Activated CD4-positive, alpha-beta T cell treated with anti-CD3 and anti-CD28 coated beads for 36 hours (primary cell): ENCODE measurements at regions not wholly inside any gene's neighbourhood (a gene's known extent, or its start where the extent isn't known, plus 50 kb on each side); places are given as distances from the start of the nearest gene placed in this dataset.
"Not testable (repeated sequence)": the region's sequence is repeated elsewhere in the genome, so short reads cannot be mapped to it uniquely, and the experiment has no call there.

Experiments
- ATAC-seq: fragments of 200-7000 bp; cut with Tn5 transposase; one replicate; pipeline ENCODE4 v1.10.0; 2021; ENCODE audit warnings: mild to moderate bottlenecking, moderate library complexity
- CTCF ChIA-PET: fragments of 350-600 bp; sonication (Branson Sonifier 250); formaldehyde crosslinking; loops from one replicate; lab custom pipeline; 2021; ENCODE audit warnings: antibody characterized with exemption; lab: Charles Lee
- POLR2A ChIA-PET: fragments of 350-600 bp; sonication (Branson Sonifier 250); formaldehyde crosslinking; loops from one replicate; lab custom pipeline; 2021; ENCODE audit warnings: antibody characterized with exemption, inconsistent platforms; lab: Charles Lee
- DNase-seq: peaks from one replicate; pipeline ENCODE4 v3.0.0-alpha.2; 2020
- H3K27ac Mint-ChIP-seq: one replicate; pipeline ENCODE4 v1.8.0; 2021; ENCODE audit warnings: mixed read lengths
- H3K27me3 Mint-ChIP-seq: one replicate; pipeline ENCODE4 v1.8.0; 2021; ENCODE audit warnings: mixed read lengths
- H3K36me3 Mint-ChIP-seq: one replicate; pipeline ENCODE4 v1.8.0; 2021; ENCODE audit warnings: low read depth, mixed read lengths
- H3K4me1 Mint-ChIP-seq: one replicate; pipeline ENCODE4 v1.8.0; 2021; ENCODE audit warnings: mixed read lengths
- H3K4me3 Mint-ChIP-seq: one replicate; pipeline ENCODE4 v1.8.0; 2021; ENCODE audit warnings: mild to moderate bottlenecking, moderate library complexity, mixed read lengths
- H3K9me3 Mint-ChIP-seq: one replicate; pipeline ENCODE4 v1.8.0; 2021; ENCODE audit warnings: low read depth, mixed read lengths
- intact Hi-C, 2 experiments: fragments of 100-400 bp; cut with DNase I in 1 of 2; cut with micrococcal nuclease in 1 of 2; formaldehyde crosslinking; loops; one replicate each; pipeline versions ENCODE4 v1.14.2 to v1.15.1; 2022 to 2024; cut with DNase I, micrococcal nuclease

- intact Hi-C loops = no loop called here
These were observed 123.5 kb upstream of the WDR1 start for GRCh38 chr4:10239982-10240654.

GRCh38 chr4:10237131-10237530, 120.5 kb upstream of the WDR1 start:
- ATAC-seq (no peak), DNase-seq (no peak)
- intact Hi-C loops = no loop called here
- no peak overlapping the region for H3K27ac Mint-ChIP-seq
- no peaks in the 10 kb centered on the region for H3K4me1 Mint-ChIP-seq
- H3K27me3 Mint-ChIP-seq = peaks cover 2% of the 10 kb centered on the region
- no peak overlapping the region for H3K4me3 Mint-ChIP-seq
- H3K9me3 Mint-ChIP-seq = no peaks in the 10 kb centered on the region
- CTCF ChIA-PET = no interaction called here
- no peaks in the 10 kb centered on the region for H3K36me3 Mint-ChIP-seq
- POLR2A ChIA-PET = no interaction called here

More at GRCh38 chr4:10239982-10240654, 123.5 kb upstream of the WDR1 start:
- Mint-ChIP-seq H3K4me1 (no peaks in the 10 kb centered on the region), H3K27ac (no peak overlapping the region), H3K4me3 (no peak overlapping the region), H3K36me3 (no peaks in the 10 kb centered on the region), H3K27me3 (peaks cover 2% of the 10 kb centered on the region), H3K9me3 (no peaks in the 10 kb centered on the region)
- ATAC-seq (no peak), DNase-seq (no peak)
- CTCF ChIA-PET = interaction anchor here (1.2 to 1.6 kb wide), 2 partner anchors 9 to 37 kb away, joined by 3 to 4 read pairs; no protein-coding TSS in a partner anchor
- POLR2A ChIA-PET = no interaction called here

GRCh38 chr4:10232114-10232513, 115.5 kb upstream of the WDR1 start:
- H3K27me3 Mint-ChIP-seq = no peaks in the 10 kb centered on the region
- H3K4me1 Mint-ChIP-seq = no peaks in the 10 kb centered on the region
- no peak for DNase-seq
- no peak overlapping the region for H3K4me3 Mint-ChIP-seq
- ChIA-PET POLR2A (no interaction called here), CTCF (no interaction called here)
- intact Hi-C loops = no loop called here
- H3K36me3 Mint-ChIP-seq = no peaks in the 10 kb centered on the region
- H3K9me3 Mint-ChIP-seq = no peaks in the 10 kb centered on the region
- ATAC-seq = no peak
- no peak overlapping the region for H3K27ac Mint-ChIP-seq

- H3K27me3 Mint-ChIP-seq = no peaks in the 10 kb centered on the region
These were observed 110.2 kb upstream of the WDR1 start for GRCh38 chr4:10226756-10227155.

GRCh38 chr4:10225096-10225495, 108.5 kb upstream of the WDR1 start:
- Mint-ChIP-seq H3K4me1 (no peaks in the 10 kb centered on the region), H3K27ac (no peak overlapping the region), H3K36me3 (no peaks in the 10 kb centered on the region)

More at GRCh38 chr4:10226756-10227155, 110.2 kb upstream of the WDR1 start:
- CTCF ChIA-PET = no interaction called here
- H3K4me3 Mint-ChIP-seq = no peak overlapping the region
- no peaks in the 10 kb centered on the region for H3K4me1 Mint-ChIP-seq
- H3K36me3 Mint-ChIP-seq = no peaks in the 10 kb centered on the region
- ATAC-seq (no peak), DNase-seq (no peak)
- no peak overlapping the region for H3K27ac Mint-ChIP-seq
- intact Hi-C loops = no loop called here
- POLR2A ChIA-PET = no interaction called here
- H3K9me3 Mint-ChIP-seq = no peaks in the 10 kb centered on the region

GRCh38 chr4:10223782-10224181, 107.2 kb upstream of the WDR1 start:
- no peak overlapping the region for H3K27ac Mint-ChIP-seq
- H3K4me3 Mint-ChIP-seq = no peak overlapping the region
- no peaks in the 10 kb centered on the region for H3K9me3 Mint-ChIP-seq
- ATAC-seq = no peak
- no peaks in the 10 kb centered on the region for H3K4me1 Mint-ChIP-seq
- intact Hi-C loops = no loop called here
- no peak for DNase-seq
- POLR2A ChIA-PET = no interaction called here
- H3K36me3 Mint-ChIP-seq = no peaks in the 10 kb centered on the region
- H3K27me3 Mint-ChIP-seq = no peaks in the 10 kb centered on the region
- CTCF ChIA-PET = no interaction called here

More at GRCh38 chr4:10225096-10225495, 108.5 kb upstream of the WDR1 start:
- H3K27me3 Mint-ChIP-seq = no peaks in the 10 kb centered on the region
- ATAC-seq = no peak
- POLR2A ChIA-PET = no interaction called here
- CTCF ChIA-PET = no interaction called here
- H3K4me3 Mint-ChIP-seq = no peak overlapping the region
- no peaks in the 10 kb centered on the region for H3K9me3 Mint-ChIP-seq
- intact Hi-C loops = no loop called here
- no peak for DNase-seq

GRCh38 chr4:10213481-10213880, 96.9 kb upstream of the WDR1 start:
- CTCF ChIA-PET, H3K9me3 Mint-ChIP-seq, DNase-seq, H3K4me3 Mint-ChIP-seq, ATAC-seq, H3K27me3 Mint-ChIP-seq, H3K4me1 Mint-ChIP-seq, H3K36me3 Mint-ChIP-seq, POLR2A ChIA-PET, H3K27ac Mint-ChIP-seq, intact Hi-C loops: not testable (repeated sequence)

GRCh38 chr4:10212901-10213300, 96.3 kb upstream of the WDR1 start:
- intact Hi-C loops = no loop called here
- DNase-seq (no peak), ATAC-seq (no peak)
- H3K4me3 Mint-ChIP-seq = no peak overlapping the region
- no peaks in the 10 kb centered on the region for H3K27me3 Mint-ChIP-seq
- no peaks in the 10 kb centered on the region for H3K4me1 Mint-ChIP-seq
- no peaks in the 10 kb centered on the region for H3K36me3 Mint-ChIP-seq
- no peaks in the 10 kb centered on the region for H3K9me3 Mint-ChIP-seq
- POLR2A ChIA-PET = no interaction called here
- no peak overlapping the region for H3K27ac Mint-ChIP-seq
- CTCF ChIA-PET = no interaction called here

- ChIA-PET CTCF (no interaction called here), POLR2A (no interaction called here)
- H3K36me3 Mint-ChIP-seq = no peaks in the 10 kb centered on the region
- no peak for ATAC-seq
- no peak for DNase-seq
- intact Hi-C loops = no loop called here
- H3K4me1 Mint-ChIP-seq = no peaks in the 10 kb centered on the region
- H3K27me3 Mint-ChIP-seq = no peaks in the 10 kb centered on the region
- H3K9me3 Mint-ChIP-seq = no peaks in the 10 kb centered on the region
- H3K27ac Mint-ChIP-seq = no peak overlapping the region
- no peak overlapping the region for H3K4me3 Mint-ChIP-seq
These were observed 95.8 kb upstream of the WDR1 start for GRCh38 chr4:10212400-10212799.

- H3K4me3 Mint-ChIP-seq = no peak overlapping the region
- ATAC-seq (no peak), DNase-seq (no peak)
- no peaks in the 10 kb centered on the region for H3K27me3 Mint-ChIP-seq
- H3K36me3 Mint-ChIP-seq = no peaks in the 10 kb centered on the region
- no peak overlapping the region for H3K27ac Mint-ChIP-seq
- ChIA-PET CTCF (interaction anchor here (0.7 kb wide), 1 partner anchor 46 kb away, joined by 3 read pairs; no protein-coding TSS in a partner anchor), POLR2A (no interaction called here)
- no peaks in the 10 kb centered on the region for H3K4me1 Mint-ChIP-seq
- intact Hi-C loops = no loop called here
- H3K9me3 Mint-ChIP-seq = no peaks in the 10 kb centered on the region
These were observed 90.5 kb upstream of the WDR1 start for GRCh38 chr4:10207116-10207515.

GRCh38 chr4:10205223-10205622, 88.6 kb upstream of the WDR1 start:
- POLR2A ChIA-PET = no interaction called here
- H3K27ac Mint-ChIP-seq = no peak overlapping the region
- ATAC-seq (no peak), DNase-seq (no peak)
- no peaks in the 10 kb centered on the region for H3K4me1 Mint-ChIP-seq
- no peak overlapping the region for H3K4me3 Mint-ChIP-seq
- no peaks in the 10 kb centered on the region for H3K27me3 Mint-ChIP-seq
- no peaks in the 10 kb centered on the region for H3K9me3 Mint-ChIP-seq
- CTCF ChIA-PET = interaction anchor here (0.7 kb wide), 1 partner anchor 145 kb away, joined by 3 read pairs; no protein-coding TSS in a partner anchor
- intact Hi-C loops = no loop called here
- H3K36me3 Mint-ChIP-seq = no peaks in the 10 kb centered on the region

- Mint-ChIP-seq H3K9me3 (no peaks in the 10 kb centered on the region), H3K36me3 (no peaks in the 10 kb centered on the region), H3K27me3 (no peaks in the 10 kb centered on the region), H3K27ac (no peak overlapping the region), H3K4me1 (no peaks in the 10 kb centered on the region), H3K4me3 (no peak overlapping the region)
- intact Hi-C loops = no loop called here
- ChIA-PET CTCF (no interaction called here), POLR2A (no interaction called here)
- ATAC-seq (no peak), DNase-seq (no peak)
These were observed 87.9 kb upstream of the WDR1 start for GRCh38 chr4:10204401-10205058.
